ENCODE measurements at regions not wholly inside any gene's neighbourhood (a gene's known extent, or its start where the extent isn't known, plus 50 kb on each side); places are given as distances from the start of the nearest gene placed in this dataset.

- TF ChIP-seq CTCF (IDR thresholded peaks at IDR 0.05) (no peak), POLR2A (IDR thresholded peaks at IDR 0.05) (no peak)
These were observed 93.9 kb upstream of the C1QTNF7 start for GRCh38 chr4:15333692-15334633.

Data from body of pancreas (tissue), 4 donors.